IMR-90 (cell line): ENCODE measurements at regions not wholly inside any gene's neighbourhood (a gene's known extent, or its start where the extent isn't known, plus 50 kb on each side); places are given as distances from the start of the nearest gene placed in this dataset.

Experiments used
- ATAC-seq: fragments of 200-7000 bp; cut with Tn5 transposase; 2 replicates; pipeline ENCODE4 v1.9.1; 2020; ENCODE audit warnings: low read depth, mild to moderate bottlenecking, moderate library complexity
- BruUV-seq: library from RNA; stranded (reverse); fragments of 400-500 nt; replicated peaks from 2 replicates; lab custom pipeline; 2021; lab: Mats Ljungman, UMichigan
- CTCF ChIA-PET: fragments of 300-600 bp; formaldehyde crosslinking; extraction: SDS; loops from one replicate; lab custom pipeline; 2021; ENCODE audit warnings: antibody characterized with exemption; lab: Yijun Ruan, JAX
- POLR2A ChIA-PET: fragments of 300-600 bp; sonication (Branson Sonifier 250); formaldehyde crosslinking; loops from one replicate; lab custom pipeline; 2022; ENCODE audit warnings: antibody characterized with exemption; ENCODE audit not compliant: unreplicated experiment; lab: Charles Lee
- DNase-seq: peaks from one replicate; pipeline ENCODE4 v3.0.0; 2013
- H2AFZ ChIP-seq: replicated peaks from 2 replicates; pipeline ENCODE3; 2013; ENCODE audit warnings: low read length, mild to moderate bottlenecking; ENCODE audit not compliant: poor library complexity
- H2AK5ac ChIP-seq: 2 replicates; pipeline ENCODE4 v1.6.1; 2013; ENCODE audit warnings: low read depth, low read length, inconsistent platforms
- H2AK9ac ChIP-seq: replicated peaks from 2 replicates; pipeline ENCODE3; 2013; ENCODE audit warnings: mild to moderate bottlenecking, low read depth, low read length, moderate library complexity; ENCODE audit not compliant: poor library complexity
- H2BK120ac ChIP-seq: 2 replicates; pipeline ENCODE4 v1.6.1; 2013; ENCODE audit warnings: low read depth, low read length, inconsistent platforms
- H2BK15ac ChIP-seq: 3 replicates; pipeline ENCODE4 v1.6.1; 2013; ENCODE audit warnings: low read depth, low read length, inconsistent platforms
- H2BK20ac ChIP-seq: 2 replicates; pipeline ENCODE4 v1.6.1; 2013; ENCODE audit warnings: low read depth, mild to moderate bottlenecking, inconsistent platforms, low read length, moderate library complexity
- H2BK5ac ChIP-seq: 2 replicates; pipeline ENCODE4 v1.6.1; 2013; ENCODE audit warnings: mild to moderate bottlenecking, low read depth, low read length, inconsistent platforms; ENCODE audit not compliant: poor library complexity, severe bottlenecking
- H3K14ac ChIP-seq: replicated peaks from 2 replicates; pipeline ENCODE4 v1.6.1; 2013; ENCODE audit warnings: low read depth, low read length, inconsistent platforms
- H3K18ac ChIP-seq: 2 replicates; pipeline ENCODE4 v1.6.1; 2013; ENCODE audit warnings: low read depth, low read length, control low read depth
- H3K23ac ChIP-seq: 2 replicates; pipeline ENCODE4 v1.6.1; 2013; ENCODE audit warnings: low read depth, low read length, inconsistent platforms
- H3K27ac ChIP-seq: 2 replicates; pipeline ENCODE4 v1.5.1; 2013; ENCODE audit warnings: mild to moderate bottlenecking, control low read depth, low read length; ENCODE audit not compliant: insufficient read depth
- H3K27me3 ChIP-seq: 2 replicates; pipeline ENCODE4 v1.6.1; 2013; ENCODE audit warnings: low read length; ENCODE audit not compliant: control insufficient read depth, insufficient read depth
- H3K36me3 ChIP-seq: 2 replicates; pipeline ENCODE4 v1.6.1; 2013; ENCODE audit warnings: low read length, mixed read lengths; ENCODE audit not compliant: control insufficient read depth, insufficient read depth
- H3K4ac ChIP-seq: 2 replicates; pipeline ENCODE4 v1.6.1; 2013; ENCODE audit warnings: low read depth, low read length, inconsistent platforms
- H3K4me1 ChIP-seq: 2 replicates; pipeline ENCODE4 v1.6.1; 2013; ENCODE audit warnings: low read length, mixed read lengths; ENCODE audit not compliant: control insufficient read depth, insufficient read depth
- H3K4me2 ChIP-seq: 2 replicates; pipeline ENCODE4 v1.6.1; 2013; ENCODE audit warnings: low read depth, mild to moderate bottlenecking, control low read depth, low read length, moderate library complexity
- H3K4me3 ChIP-seq: 2 replicates; pipeline ENCODE4 v1.5.1; 2013; ENCODE audit warnings: low read depth, mild to moderate bottlenecking, control low read depth, low read length, moderate library complexity; ENCODE audit not compliant: insufficient read depth
- H3K56ac ChIP-seq: 2 replicates; pipeline ENCODE4 v1.6.1; 2013; ENCODE audit warnings: low read length, inconsistent platforms; ENCODE audit not compliant: insufficient read depth; ENCODE audit errors: extremely low read depth
- H3K79me1 ChIP-seq, 2 experiments: 2 replicates each; pipeline ENCODE4 v1.6.1; 2013; ENCODE audit warnings: low read length in 2 of 2, inconsistent platforms in 1 of 2, low read depth in 1 of 2
- H3K9ac ChIP-seq: 2 replicates; pipeline ENCODE4 v1.6.1; 2013; ENCODE audit warnings: low read depth, low read length, control low read depth
- H3K9me1 ChIP-seq: 2 replicates; pipeline ENCODE4 v1.6.1; 2013; ENCODE audit warnings: low read length, inconsistent platforms; ENCODE audit not compliant: insufficient read depth
- H3K9me3 ChIP-seq: 2 replicates; pipeline ENCODE4 v1.6.1; 2013; ENCODE audit warnings: low read length; ENCODE audit not compliant: control insufficient read depth, insufficient read depth
- H4K20me1 ChIP-seq: 2 replicates; pipeline ENCODE4 v1.6.1; 2013; ENCODE audit warnings: low read length, inconsistent platforms; ENCODE audit not compliant: insufficient read depth
- H4K5ac ChIP-seq: 2 replicates; pipeline ENCODE4 v1.6.1; 2013; ENCODE audit warnings: mild to moderate bottlenecking, low read depth, low read length, control low read depth
- H4K8ac ChIP-seq, 2 experiments: 2 replicates each; pipeline ENCODE4 v1.6.1; 2013; ENCODE audit warnings: low read depth in 2 of 2, low read length in 2 of 2, control low read depth in 1 of 2, inconsistent platforms in 1 of 2
- H4K91ac ChIP-seq: 2 replicates; pipeline ENCODE4 v1.6.1; 2013; ENCODE audit warnings: low read depth, low read length, inconsistent platforms; ENCODE audit not compliant: insufficient read depth
- ELK1 ChIP-seq: fragments of 150-350 bp; IDR thresholded peaks from 2 replicates; pipeline ENCODE4 v1.6.1; 2016; ENCODE audit warnings: low read depth, mild to moderate bottlenecking, low read length, moderate library complexity, borderline replicate concordance
- MAFK ChIP-seq: IDR thresholded peaks from 2 replicates; pipeline ENCODE4 v1.6.1; 2012; ENCODE audit warnings: low read depth, low read length, improper control_type of control experiment
- NFE2L2 ChIP-seq: fragments of 150-350 bp; IDR thresholded peaks from 2 replicates; pipeline ENCODE4 v1.6.1; 2016; ENCODE audit warnings: low read depth, mild to moderate bottlenecking, low read length
- RCOR1 ChIP-seq: IDR thresholded peaks from 2 replicates; pipeline ENCODE4 v1.6.1; 2012; ENCODE audit warnings: mild to moderate bottlenecking, low read length, improper control_type of control experiment; ENCODE audit not compliant: insufficient replicate concordance
- WGBS, 2 experiments: methylation state at CpG; one replicate each; pipeline versions ENCODE4 v1.1.5 to v1.1.7; 2013; ENCODE audit warnings: missing lambda C conversion rate in 2 of 2; ENCODE audit not compliant: insufficient read length in 1 of 2; ENCODE audit errors: extremely low coverage in 2 of 2; 5-methylcytosine and 5-hydroxymethylcytosine counted together
- dilution Hi-C: fragments of 300-500 bp; cut with HindIII; formaldehyde crosslinking; loops from one replicate; pipeline ENCODE4 v1.14.3; 2018; ENCODE audit warnings: low sequenced_read_pairs; ENCODE audit not compliant: unreplicated experiment
- in situ Hi-C: fragments of 300-500 bp; cut with MboI; formaldehyde crosslinking; loops from 3 replicates; pipeline ENCODE4 v1.14.3; 2019; ENCODE audit warnings: low sequenced_read_pairs, inconsistent platforms, mixed read lengths
- intact Hi-C: fragments of 100-400 bp; cut with micrococcal nuclease; formaldehyde crosslinking; loops from 2 replicates; pipeline ENCODE4 v1.10.0; 2022

DNA sequence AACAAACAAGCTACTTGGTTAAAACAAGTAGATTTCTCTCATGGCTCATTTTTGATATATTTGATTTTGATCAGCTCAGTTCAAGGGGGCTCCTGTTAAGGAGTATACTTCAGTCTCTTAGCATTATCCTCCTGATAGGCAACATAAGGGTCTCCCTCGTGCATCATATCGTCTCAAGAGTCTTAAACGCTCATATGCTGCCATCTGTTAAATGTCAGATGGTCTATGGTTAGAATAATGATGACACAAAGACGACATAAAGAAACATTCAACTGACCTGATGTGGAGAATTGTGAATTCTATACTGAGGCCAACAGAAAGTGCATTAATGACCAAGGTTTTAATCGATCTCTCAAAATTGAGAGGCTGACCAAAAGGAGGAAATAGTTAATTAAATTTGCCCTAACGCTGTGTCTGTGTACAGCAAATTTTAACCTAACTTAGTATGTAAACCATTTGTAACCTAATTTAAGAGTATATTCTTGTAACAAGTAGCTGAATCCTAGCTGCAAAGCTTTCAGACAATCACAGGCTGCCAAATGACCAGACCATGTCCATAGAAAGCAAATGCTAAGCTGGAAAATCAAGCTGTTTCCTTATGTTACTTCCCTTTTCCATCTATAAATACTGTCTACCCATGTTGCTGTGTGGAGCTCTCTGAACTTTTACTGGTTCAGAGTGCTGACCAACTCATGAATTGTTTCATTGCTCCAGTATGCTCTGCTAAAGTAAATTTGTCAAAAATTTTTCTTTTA, 1688.5 kb downstream of the GRIK2 start:
- ChIA-PET POLR2A (no interaction called here), CTCF (no interaction called here)
- Histone ChIP-seq H2BK120ac (no peak overlapping the region), H3K27me3 (no peaks in the 10 kb centered on the region), H3K4me1 (no peaks in the 10 kb centered on the region), H3K9me3 (no peaks in the 10 kb centered on the region; the same call in 1 of the 2 replicates), H4K20me1 (no peaks in the 10 kb centered on the region), H3K27ac (no peak overlapping the region), H3K9me1 (no peaks in the 10 kb centered on the region), H3K36me3 (no peaks in the 10 kb centered on the region), H3K18ac (no peak overlapping the region), H3K4me3 (no peak overlapping the region), H2BK5ac (no peak overlapping the region), H3K23ac (no peak overlapping the region), H2BK15ac (no peak overlapping the region), H3K14ac (no peak overlapping the region), H3K79me1 (no peaks in the 10 kb centered on the region), H2AFZ (no peak overlapping the region), H4K5ac (no peak overlapping the region), H3K9ac (no peak overlapping the region), H4K91ac (no peak overlapping the region), H3K56ac (no peak overlapping the region), H2BK20ac (no peak overlapping the region), H3K4ac (no peak overlapping the region), H2AK9ac (no peak overlapping the region), H3K4me2 (no peak overlapping the region), H2AK5ac (no peak overlapping the region), H4K8ac (no peak overlapping the region)
- TF ChIP-seq MAFK (no peak), NFE2L2 (no peak), RCOR1 (no peak), ELK1 (no peak)
- intact Hi-C loops (no loop called here), dilution Hi-C loops (no loop called here), in situ Hi-C loops (no loop called here)
- DNase-seq (no peak), ATAC-seq (no peak)
- no TSS peak for BruUV-seq
- no CpG with 5 or more reads among the region's 6 CpGs for WGBS, 2 experiments
